ENCODE measurements at regions not wholly inside any gene's neighbourhood (a gene's known extent, or its start where the extent isn't known, plus 50 kb on each side); places are given as distances from the start of the nearest gene placed in this dataset.

DNA sequence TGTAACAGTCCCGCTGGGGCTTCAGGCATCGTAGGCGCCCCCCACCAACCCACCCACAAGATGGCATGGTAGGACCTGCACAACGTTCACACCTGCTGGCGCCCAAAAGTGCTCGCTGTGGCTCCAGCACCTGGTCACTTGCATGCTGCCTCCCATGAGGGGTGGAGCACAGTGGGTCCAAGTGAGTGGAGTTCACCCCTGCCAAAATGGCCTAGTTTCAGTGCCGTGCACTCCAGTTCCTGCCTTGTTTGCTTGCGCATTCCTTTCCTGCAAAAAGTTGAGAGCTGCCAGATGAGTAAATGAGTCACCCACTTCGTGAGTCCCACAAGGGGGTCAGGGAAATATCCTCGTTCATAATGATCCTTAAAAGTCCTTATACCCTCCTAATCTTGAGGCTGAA lies 788.7 kb upstream of the DPPA4 start:
- TF ChIP-seq, protein P1, sequence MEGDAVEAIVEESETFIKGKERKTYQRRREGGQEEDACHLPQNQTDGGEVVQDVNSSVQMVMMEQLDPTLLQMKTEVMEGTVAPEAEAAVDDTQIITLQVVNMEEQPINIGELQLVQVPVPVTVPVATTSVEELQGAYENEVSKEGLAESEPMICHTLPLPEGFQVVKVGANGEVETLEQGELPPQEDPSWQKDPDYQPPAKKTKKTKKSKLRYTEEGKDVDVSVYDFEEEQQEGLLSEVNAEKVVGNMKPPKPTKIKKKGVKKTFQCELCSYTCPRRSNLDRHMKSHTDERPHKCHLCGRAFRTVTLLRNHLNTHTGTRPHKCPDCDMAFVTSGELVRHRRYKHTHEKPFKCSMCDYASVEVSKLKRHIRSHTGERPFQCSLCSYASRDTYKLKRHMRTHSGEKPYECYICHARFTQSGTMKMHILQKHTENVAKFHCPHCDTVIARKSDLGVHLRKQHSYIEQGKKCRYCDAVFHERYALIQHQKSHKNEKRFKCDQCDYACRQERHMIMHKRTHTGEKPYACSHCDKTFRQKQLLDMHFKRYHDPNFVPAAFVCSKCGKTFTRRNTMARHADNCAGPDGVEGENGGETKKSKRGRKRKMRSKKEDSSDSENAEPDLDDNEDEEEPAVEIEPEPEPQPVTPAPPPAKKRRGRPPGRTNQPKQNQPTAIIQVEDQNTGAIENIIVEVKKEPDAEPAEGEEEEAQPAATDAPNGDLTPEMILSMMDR (IDR thresholded peaks at IDR 0.05; ENCODE audit: insufficient read depth, low read length, poor library complexity, severe bottlenecking): no peak
- no peak overlapping the region for H3K4me3 ChIP-seq (replicated peaks; ENCODE audit: low read depth, low read length)
- DNase-seq (ENCODE audit: extremely low read depth, insufficient read length): no peak
- H3K36me3 ChIP-seq (ENCODE audit: control insufficient read depth, insufficient read depth, low read length): no peaks in the 10 kb centered on the region
- no peaks in the 10 kb centered on the region for H3K27me3 ChIP-seq (replicated peaks; ENCODE audit: control insufficient read depth, insufficient read depth, low read length)

DNA sequence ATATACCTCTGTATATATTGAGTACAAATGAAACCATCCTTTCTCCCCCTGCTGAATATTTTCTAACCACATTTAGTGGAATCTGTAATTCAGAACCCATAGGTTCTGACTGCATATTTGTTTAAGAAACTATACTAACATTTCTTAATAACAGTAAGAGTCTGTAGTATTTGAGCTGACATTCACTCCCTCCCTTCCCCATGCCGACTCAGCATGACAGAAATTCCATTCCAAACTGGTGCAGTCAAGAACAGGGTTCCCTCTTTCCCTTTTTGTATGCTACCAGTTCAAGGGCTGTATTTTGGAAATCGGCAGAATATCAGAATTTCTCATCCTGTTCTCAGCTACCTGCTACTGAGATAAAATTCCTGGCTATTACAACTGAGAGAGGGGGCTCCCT lies 796.6 kb upstream of the DPPA4 start:
- Histone ChIP-seq H3K27me3 (replicated peaks; ENCODE audit: control insufficient read depth, insufficient read depth, low read length) (no peaks in the 10 kb centered on the region), H3K4me3 (replicated peaks; ENCODE audit: low read depth, low read length) (no peak overlapping the region), H3K36me3 (ENCODE audit: control insufficient read depth, insufficient read depth, low read length) (no peaks in the 10 kb centered on the region)
- TF ChIP-seq, protein P1 (IDR thresholded peaks at IDR 0.05; ENCODE audit: insufficient read depth, low read length, poor library complexity, severe bottlenecking): no peak
- DNase-seq (ENCODE audit: extremely low read depth, insufficient read length): no peak

DNA sequence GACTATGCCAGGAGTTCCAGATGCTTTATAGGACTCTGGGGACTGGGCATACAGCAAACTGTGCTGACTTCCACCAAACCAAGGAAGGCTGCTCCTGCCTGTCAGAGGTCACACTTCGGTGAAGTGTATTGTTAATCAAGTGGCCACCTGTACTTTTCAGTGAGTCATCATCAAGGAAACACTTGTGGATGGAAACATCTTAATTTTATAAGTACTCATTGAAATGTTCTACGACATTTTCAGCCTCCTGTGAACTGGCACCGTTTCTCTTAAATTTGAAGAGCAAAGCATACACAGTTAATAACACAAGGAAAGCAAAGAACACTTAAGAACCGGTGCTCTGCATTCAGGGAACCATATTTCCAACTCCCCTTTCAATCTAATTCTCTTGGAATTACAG lies 801.7 kb upstream of the DPPA4 start:
- H3K36me3 ChIP-seq (ENCODE audit: control insufficient read depth, insufficient read depth, low read length): no peaks in the 10 kb centered on the region
- no peak for DNase-seq (ENCODE audit: extremely low read depth, insufficient read length)
- H3K4me3 ChIP-seq (replicated peaks; ENCODE audit: low read depth, low read length): no peak overlapping the region
- TF ChIP-seq, protein P1 (IDR thresholded peaks at IDR 0.05; ENCODE audit: insufficient read depth, low read length, poor library complexity, severe bottlenecking): no peak
- H3K27me3 ChIP-seq (replicated peaks; ENCODE audit: control insufficient read depth, insufficient read depth, low read length): no peaks in the 10 kb centered on the region

DNA sequence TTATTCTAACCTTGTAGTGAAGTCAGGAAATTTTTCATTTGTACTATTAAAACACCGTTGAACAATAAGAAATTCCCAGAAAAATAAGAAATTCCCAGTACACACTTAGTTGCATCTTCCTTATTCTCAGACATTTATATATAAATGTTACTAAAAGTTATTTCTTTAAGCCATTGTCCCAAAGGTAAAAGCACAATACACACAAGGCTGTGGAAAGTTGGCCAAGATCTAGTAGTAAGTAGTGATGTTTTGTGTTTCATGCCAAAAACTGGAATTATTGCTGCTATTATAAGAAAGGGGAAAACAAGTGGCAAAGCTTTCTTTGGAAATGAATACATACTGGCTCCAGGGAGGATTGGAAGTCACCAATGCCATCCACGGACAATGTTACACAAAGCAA lies 802.5 kb upstream of the DPPA4 start:
- DNase-seq (ENCODE audit: extremely low read depth, insufficient read length): no peak
- no peak overlapping the region for H3K4me3 ChIP-seq (replicated peaks; ENCODE audit: low read depth, low read length)
- no peaks in the 10 kb centered on the region for H3K27me3 ChIP-seq (replicated peaks; ENCODE audit: control insufficient read depth, insufficient read depth, low read length)
- TF ChIP-seq, protein P1 (IDR thresholded peaks at IDR 0.05; ENCODE audit: insufficient read depth, low read length, poor library complexity, severe bottlenecking): no peak
- no peaks in the 10 kb centered on the region for H3K36me3 ChIP-seq (ENCODE audit: control insufficient read depth, insufficient read depth, low read length)

DNA sequence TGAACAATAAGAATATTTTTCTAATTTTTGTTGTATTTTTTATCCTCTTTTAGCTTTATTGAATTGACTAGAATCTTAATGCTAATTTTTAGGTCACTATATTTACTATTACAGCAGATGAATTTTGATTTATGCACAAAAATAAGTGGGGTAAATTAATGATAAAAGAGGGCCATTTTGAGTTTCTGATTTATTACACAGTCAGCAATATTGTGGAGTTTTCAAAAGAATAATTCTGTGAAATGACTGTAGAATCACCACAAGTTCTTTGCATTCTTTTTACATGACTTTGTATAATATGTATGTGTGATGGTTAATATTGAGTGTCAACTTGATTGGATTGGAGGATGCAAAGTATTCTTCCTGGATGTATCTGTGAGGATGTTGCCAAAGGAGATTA lies 812.4 kb upstream of the DPPA4 start:
- Histone ChIP-seq H3K4me3 (replicated peaks; ENCODE audit: low read depth, low read length) (no peak overlapping the region), H3K27me3 (replicated peaks; ENCODE audit: control insufficient read depth, insufficient read depth, low read length) (no peaks in the 10 kb centered on the region), H3K36me3 (ENCODE audit: control insufficient read depth, insufficient read depth, low read length) (no peaks in the 10 kb centered on the region)
- no peak for DNase-seq (ENCODE audit: extremely low read depth, insufficient read length)
- TF ChIP-seq, protein P1 (IDR thresholded peaks at IDR 0.05; ENCODE audit: insufficient read depth, low read length, poor library complexity, severe bottlenecking): no peak

DNA sequence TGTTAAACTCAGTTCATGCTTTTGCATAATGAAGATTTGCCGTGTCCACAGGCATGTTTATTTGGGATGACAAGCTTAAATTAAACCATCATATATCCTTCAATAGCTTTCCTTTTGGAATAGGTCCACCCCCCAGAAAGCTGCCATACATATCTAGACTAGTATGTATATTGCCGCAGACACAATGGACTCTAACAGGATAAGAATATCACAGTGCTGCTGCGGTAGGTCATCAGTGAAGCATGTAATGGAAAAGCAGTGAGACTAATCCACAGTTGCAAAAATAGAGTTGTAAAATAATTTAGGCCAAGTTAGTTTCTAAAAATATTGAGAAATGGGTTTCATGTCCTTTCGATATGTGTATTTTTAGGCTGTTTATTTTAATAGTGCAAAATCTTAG lies 819.9 kb upstream of the DPPA4 start:
- no peak for DNase-seq (ENCODE audit: extremely low read depth, insufficient read length)
- Histone ChIP-seq H3K4me3 (replicated peaks; ENCODE audit: low read depth, low read length) (no peak overlapping the region), H3K36me3 (ENCODE audit: control insufficient read depth, insufficient read depth, low read length) (no peaks in the 10 kb centered on the region), H3K27me3 (replicated peaks; ENCODE audit: control insufficient read depth, insufficient read depth, low read length) (no peaks in the 10 kb centered on the region)
- TF ChIP-seq, protein P1 (IDR thresholded peaks at IDR 0.05; ENCODE audit: insufficient read depth, low read length, poor library complexity, severe bottlenecking): no peak
